Neural cell (in vitro differentiated cells): ENCODE measurements at regions not wholly inside any gene's neighbourhood (a gene's known extent, or its start where the extent isn't known, plus 50 kb on each side); places are given as distances from the start of the nearest gene placed in this dataset.

Experiments
- H2AFZ ChIP-seq: fragments of 200-600, 300-800 bp; sonication (generic), shearing (Covaris generic); 2 replicates; pipeline ENCODE4 v1.6.0; 2014; ENCODE audit warnings: low read depth, mild to moderate bottlenecking, antibody characterized with exemption, low read length, moderate library complexity
- H3F3A ChIP-seq: fragments of 200-600 bp; shearing (Covaris generic); 2 replicates; pipeline ENCODE4 v1.6.1; 2016; ENCODE audit warnings: mild to moderate bottlenecking, moderate library complexity, mixed read lengths, antibody characterized with exemption, low read length; ENCODE audit not compliant: insufficient read depth, poor library complexity, severe bottlenecking
- H3K27ac ChIP-seq: fragments of 200-600, 300-800 bp; sonication (generic), shearing (Covaris generic); 2 replicates; pipeline ENCODE4 v1.5.1; 2014; ENCODE audit warnings: mild to moderate bottlenecking, low read length, moderate library complexity
- H3K27me3 ChIP-seq: fragments of 300-800, 200-600 bp; sonication (generic), shearing (Covaris generic); 2 replicates; pipeline ENCODE4 v1.6.0; 2014; ENCODE audit warnings: mild to moderate bottlenecking, low read depth, low read length, moderate library complexity; ENCODE audit not compliant: insufficient read depth
- H3K36me3 ChIP-seq: fragments of 300-800, 200-600 bp; sonication (generic), shearing (Covaris generic); 2 replicates; pipeline ENCODE4 v1.5.1; 2014; ENCODE audit warnings: mild to moderate bottlenecking, antibody characterized with exemption, low read length, moderate library complexity; ENCODE audit not compliant: insufficient read depth
- H3K4me2 ChIP-seq: fragments of 300-800, 200-600 bp; sonication (generic), shearing (Covaris generic); 2 replicates; pipeline ENCODE4 v1.6.0; 2014; ENCODE audit warnings: mild to moderate bottlenecking, low read length
- H3K4me3 ChIP-seq: fragments of 300-800, 200-600 bp; sonication (generic), shearing (Covaris generic); 2 replicates; pipeline ENCODE4 v1.5.1; 2014; ENCODE audit warnings: mild to moderate bottlenecking, low read length, moderate library complexity
- H3K79me2 ChIP-seq: fragments of 200-600 bp; shearing (Covaris generic); replicated peaks from 2 replicates; pipeline ENCODE4 v1.6.0; 2014; ENCODE audit warnings: mild to moderate bottlenecking, low read length, moderate library complexity; ENCODE audit not compliant: insufficient read depth
- H3K9ac ChIP-seq: fragments of 300-800, 200-600 bp; sonication (generic), shearing (Covaris generic); 2 replicates; pipeline ENCODE4 v1.6.1; 2016; ENCODE audit warnings: mild to moderate bottlenecking, low read length, mixed read lengths
- H3K9me2 ChIP-seq: fragments of 200-600 bp; shearing (Covaris generic); 2 replicates; pipeline ENCODE4 v1.6.1; 2016; ENCODE audit warnings: mild to moderate bottlenecking, low read length, mixed read lengths; ENCODE audit not compliant: insufficient read depth
- H3K9me3 ChIP-seq: fragments of 200-600, 300-800 bp; sonication (generic), shearing (Covaris generic); 2 replicates; pipeline ENCODE4 v1.6.1; 2016; ENCODE audit warnings: mild to moderate bottlenecking, mixed run types, low read length, moderate library complexity, mixed read lengths
- H4K20me1 ChIP-seq: fragments of 200-600 bp; shearing (Covaris generic); 2 replicates; pipeline ENCODE4 v1.6.1; 2016; ENCODE audit warnings: mild to moderate bottlenecking, mixed run types; ENCODE audit not compliant: insufficient read depth
- CTCF ChIP-seq: fragments of 450-650 bp; IDR thresholded peaks from 2 replicates; pipeline ENCODE4 v1.5.1; 2014; ENCODE audit warnings: antibody characterized with exemption, mild to moderate bottlenecking, moderate library complexity; ENCODE audit not compliant: poor library complexity, severe bottlenecking
- EP300 ChIP-seq: fragments of 450-650 bp; conservative IDR thresholded peaks from 2 replicates; pipeline ENCODE4 v1.6.1; 2014; ENCODE audit warnings: antibody characterized with exemption, mild to moderate bottlenecking, moderate library complexity; ENCODE audit not compliant: poor library complexity, severe bottlenecking
- EZH2 ChIP-seq: fragments of 200-600, 300-800 bp; shearing (Covaris generic), sonication (generic); IDR thresholded peaks from 2 replicates; pipeline ENCODE4 v1.6.1; 2014; ENCODE audit warnings: antibody characterized with exemption, low read length, borderline replicate concordance, mild to moderate bottlenecking; ENCODE audit not compliant: insufficient read depth, poor library complexity, severe bottlenecking
- MXI1 ChIP-seq: fragments of 450-650 bp; conservative IDR thresholded peaks from 2 replicates; pipeline ENCODE4 v1.6.1; 2014; ENCODE audit warnings: antibody characterized with exemption, mild to moderate bottlenecking; ENCODE audit not compliant: poor library complexity, severe bottlenecking
- POLR2AphosphoS5 ChIP-seq: IDR thresholded peaks from 2 replicates; pipeline ENCODE4 v1.6.1; 2012
- RAD21 ChIP-seq: fragments of 450-650 bp; conservative IDR thresholded peaks from 2 replicates; pipeline ENCODE4 v1.6.1; 2014; ENCODE audit warnings: antibody characterized with exemption, mild to moderate bottlenecking, moderate library complexity
- REST ChIP-seq: IDR thresholded peaks from 2 replicates; pipeline ENCODE4 v1.6.1; 2012; ENCODE audit warnings: borderline replicate concordance
- SMC3 ChIP-seq: fragments of 450-650 bp; conservative IDR thresholded peaks from 2 replicates; pipeline ENCODE4 v1.6.1; 2014; ENCODE audit warnings: antibody characterized with exemption, mild to moderate bottlenecking, moderate library complexity; ENCODE audit not compliant: poor library complexity
- TAF1 ChIP-seq: IDR thresholded peaks from 2 replicates; pipeline ENCODE4 v1.6.1; 2012; ENCODE audit warnings: low read depth

- Histone ChIP-seq H3K9ac (no peak overlapping the region), H3K4me3 (no peak overlapping the region), H3K27ac (no peak overlapping the region), H3K9me2 (no peaks in the 10 kb centered on the region), H3K36me3 (no peaks in the 10 kb centered on the region), H2AFZ (no peak overlapping the region), H3K79me2 (no peaks in the 10 kb centered on the region), H4K20me1 (no peaks in the 10 kb centered on the region), H3K9me3 (no peaks in the 10 kb centered on the region), H3K27me3 (no peaks in the 10 kb centered on the region), H3K4me2 (no peak overlapping the region), H3F3A (no peaks in the 10 kb centered on the region)
- no peak for TF ChIP-seq EP300
- TF ChIP-seq POLR2AphosphoS5, result no peak
- TF ChIP-seq EZH2, result no peak
- no peak for TF ChIP-seq TAF1
- TF ChIP-seq MXI1, result no peak
- no peak for TF ChIP-seq SMC3
- no peak for TF ChIP-seq REST
- TF ChIP-seq RAD21, result no peak
- no peak for TF ChIP-seq CTCF
Observed at GRCh38 chr10:44193567-44194220, 191.2 kb downstream of the CXCL12 start.

- no peak overlapping the region for H2AFZ ChIP-seq
- no peaks in the 10 kb centered on the region for H3K9me3 ChIP-seq
- H3K27ac ChIP-seq, result no peak overlapping the region
- H3K27me3 ChIP-seq, result no peaks in the 10 kb centered on the region
- no peak overlapping the region for H3K4me2 ChIP-seq
- no peak overlapping the region for H3K4me3 ChIP-seq
- H3K9me2 ChIP-seq, result no peaks in the 10 kb centered on the region
- H3K9ac ChIP-seq, result no peak overlapping the region
- H3K36me3 ChIP-seq, result no peaks in the 10 kb centered on the region
- H3K79me2 ChIP-seq, result no peaks in the 10 kb centered on the region
- TF ChIP-seq RAD21 (no peak), SMC3 (no peak), TAF1 (no peak), POLR2AphosphoS5 (no peak), MXI1 (no peak), EP300 (no peak)
- H3F3A ChIP-seq, result no peaks in the 10 kb centered on the region
- no peaks in the 10 kb centered on the region for H4K20me1 ChIP-seq
Observed at GRCh38 chr10:44193166-44193565, 191.7 kb downstream of the CXCL12 start.
